Lower leg skin (tissue), 3 donors: ENCODE measurements at regions not wholly inside any gene's neighbourhood (a gene's known extent, or its start where the extent isn't known, plus 50 kb on each side); places are given as distances from the start of the nearest gene placed in this dataset.

Source experiments
- POLR2A ChIP-seq, 2 donors: fragments of 450-650 bp; IDR thresholded peaks; one replicate each; pipeline ENCODE4 v1.6.1; 2016 to 2017; ENCODE audit warnings: antibody characterized with exemption in 2 of 2, mild to moderate bottlenecking in 1 of 2, moderate library complexity in 1 of 2
- TF ChIP-seq, protein P1 (sequence below), 3 donors: fragments of 450-650 bp; IDR thresholded peaks; one replicate each; pipeline ENCODE4 v1.5.1; 2016; ENCODE audit warnings: antibody characterized with exemption in 3 of 3, mild to moderate bottlenecking in 3 of 3, moderate library complexity in 2 of 3

DNA sequence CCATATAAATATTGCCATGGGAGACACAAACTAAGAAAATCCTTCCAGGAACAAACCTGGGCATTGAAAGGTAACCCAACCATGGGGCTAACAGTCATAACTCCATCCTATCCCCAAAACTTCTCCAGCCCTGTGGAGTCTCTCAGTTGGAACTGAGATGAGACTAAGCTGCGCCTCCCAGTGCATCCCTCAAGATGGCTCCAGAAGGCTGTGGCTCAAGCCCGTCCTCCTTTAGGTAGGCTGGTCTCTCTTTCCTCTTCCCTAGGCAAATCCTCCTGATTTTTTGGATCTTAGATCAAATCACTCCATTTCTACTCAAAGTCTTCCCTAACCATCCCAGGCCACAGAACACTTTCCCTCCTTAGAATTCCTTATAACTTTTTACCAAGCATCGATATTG lies 364.3 kb upstream of the CCDC196 start:
- TF ChIP-seq, protein P1, sequence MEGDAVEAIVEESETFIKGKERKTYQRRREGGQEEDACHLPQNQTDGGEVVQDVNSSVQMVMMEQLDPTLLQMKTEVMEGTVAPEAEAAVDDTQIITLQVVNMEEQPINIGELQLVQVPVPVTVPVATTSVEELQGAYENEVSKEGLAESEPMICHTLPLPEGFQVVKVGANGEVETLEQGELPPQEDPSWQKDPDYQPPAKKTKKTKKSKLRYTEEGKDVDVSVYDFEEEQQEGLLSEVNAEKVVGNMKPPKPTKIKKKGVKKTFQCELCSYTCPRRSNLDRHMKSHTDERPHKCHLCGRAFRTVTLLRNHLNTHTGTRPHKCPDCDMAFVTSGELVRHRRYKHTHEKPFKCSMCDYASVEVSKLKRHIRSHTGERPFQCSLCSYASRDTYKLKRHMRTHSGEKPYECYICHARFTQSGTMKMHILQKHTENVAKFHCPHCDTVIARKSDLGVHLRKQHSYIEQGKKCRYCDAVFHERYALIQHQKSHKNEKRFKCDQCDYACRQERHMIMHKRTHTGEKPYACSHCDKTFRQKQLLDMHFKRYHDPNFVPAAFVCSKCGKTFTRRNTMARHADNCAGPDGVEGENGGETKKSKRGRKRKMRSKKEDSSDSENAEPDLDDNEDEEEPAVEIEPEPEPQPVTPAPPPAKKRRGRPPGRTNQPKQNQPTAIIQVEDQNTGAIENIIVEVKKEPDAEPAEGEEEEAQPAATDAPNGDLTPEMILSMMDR (IDR thresholded peaks at IDR 0.05) = no peak
- no peak for TF ChIP-seq POLR2A (IDR thresholded peaks at IDR 0.05)
